ENCODE measurements at regions not wholly inside any gene's neighbourhood (a gene's known extent, or its start where the extent isn't known, plus 50 kb on each side); places are given as distances from the start of the nearest gene placed in this dataset.

- TF ChIP-seq POLR2A (IDR thresholded peaks at IDR 0.05): no peak
- TF ChIP-seq, protein P1, sequence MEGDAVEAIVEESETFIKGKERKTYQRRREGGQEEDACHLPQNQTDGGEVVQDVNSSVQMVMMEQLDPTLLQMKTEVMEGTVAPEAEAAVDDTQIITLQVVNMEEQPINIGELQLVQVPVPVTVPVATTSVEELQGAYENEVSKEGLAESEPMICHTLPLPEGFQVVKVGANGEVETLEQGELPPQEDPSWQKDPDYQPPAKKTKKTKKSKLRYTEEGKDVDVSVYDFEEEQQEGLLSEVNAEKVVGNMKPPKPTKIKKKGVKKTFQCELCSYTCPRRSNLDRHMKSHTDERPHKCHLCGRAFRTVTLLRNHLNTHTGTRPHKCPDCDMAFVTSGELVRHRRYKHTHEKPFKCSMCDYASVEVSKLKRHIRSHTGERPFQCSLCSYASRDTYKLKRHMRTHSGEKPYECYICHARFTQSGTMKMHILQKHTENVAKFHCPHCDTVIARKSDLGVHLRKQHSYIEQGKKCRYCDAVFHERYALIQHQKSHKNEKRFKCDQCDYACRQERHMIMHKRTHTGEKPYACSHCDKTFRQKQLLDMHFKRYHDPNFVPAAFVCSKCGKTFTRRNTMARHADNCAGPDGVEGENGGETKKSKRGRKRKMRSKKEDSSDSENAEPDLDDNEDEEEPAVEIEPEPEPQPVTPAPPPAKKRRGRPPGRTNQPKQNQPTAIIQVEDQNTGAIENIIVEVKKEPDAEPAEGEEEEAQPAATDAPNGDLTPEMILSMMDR (IDR thresholded peaks at IDR 0.05): no peak
Measured at GRCh38 chr2:67579216-67579615, 182.1 kb downstream of the ETAA1 start.

All from lower leg skin (tissue), 3 donors.